GM18868 (cell line): ENCODE measurements at regions not wholly inside any gene's neighbourhood (a gene's known extent, or its start where the extent isn't known, plus 50 kb on each side); places are given as distances from the start of the nearest gene placed in this dataset.
"Not testable (repeated sequence)": the region's sequence is repeated elsewhere in the genome, so short reads cannot be mapped to it uniquely, and the experiment has no call there.

Source experiments
- ATAC-seq: cut with Tn5 transposase; IDR thresholded peaks from one replicate; pipeline ENCODE4 v1.9.1; 2021; ENCODE audit warnings: mild to moderate bottlenecking, moderate library complexity; ENCODE audit not compliant: unreplicated experiment

GRCh38 chr10:28354511-28354910 is 51.6 kb upstream of the MPP7 start:
- no peak for ATAC-seq

DNA sequence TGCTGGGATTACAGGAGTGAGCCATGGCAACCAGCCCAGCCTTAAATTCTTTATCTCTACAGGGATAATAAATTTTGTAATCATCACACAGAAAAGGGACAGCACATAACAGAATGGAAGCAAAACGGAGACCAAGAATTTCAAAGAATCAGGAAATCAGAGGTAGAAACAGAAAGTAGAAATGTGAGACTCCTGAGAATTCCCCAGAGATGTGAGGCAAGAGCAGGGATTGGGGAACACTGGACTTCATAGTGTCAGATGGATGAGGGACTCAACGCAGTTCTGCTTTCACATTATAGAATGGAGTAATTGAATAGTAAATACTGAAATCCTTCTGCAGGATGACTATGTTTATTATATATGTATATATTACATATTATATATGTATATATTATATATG is 52.5 kb upstream of the MPP7 start:
- no peak for ATAC-seq

GRCh38 chr10:28359334-28359733 is 56.5 kb upstream of the MPP7 start:
- no peak for ATAC-seq

DNA sequence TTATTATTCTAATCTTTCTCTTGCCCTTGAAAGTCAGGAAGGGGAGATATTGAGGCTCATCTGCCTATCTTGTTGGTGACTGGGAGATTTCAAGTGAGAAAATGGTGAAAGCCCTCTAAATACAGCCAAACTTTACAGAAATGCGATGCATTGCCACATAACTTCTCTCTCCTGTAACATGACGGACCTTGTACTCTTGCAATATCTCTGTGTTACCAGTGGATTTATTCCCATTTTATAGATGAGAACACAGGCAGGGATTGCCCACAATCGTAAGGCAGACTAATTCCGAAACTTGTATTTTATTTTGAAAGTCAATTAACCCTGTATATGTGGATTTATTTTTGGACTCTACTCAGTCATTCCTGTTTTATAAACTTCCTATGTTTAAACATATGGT is 57.3 kb upstream of the MPP7 start:
- ATAC-seq: no peak

- ATAC-seq: no peak
Observed at GRCh38 chr10:28363376-28363775, 60.5 kb upstream of the MPP7 start.

DNA sequence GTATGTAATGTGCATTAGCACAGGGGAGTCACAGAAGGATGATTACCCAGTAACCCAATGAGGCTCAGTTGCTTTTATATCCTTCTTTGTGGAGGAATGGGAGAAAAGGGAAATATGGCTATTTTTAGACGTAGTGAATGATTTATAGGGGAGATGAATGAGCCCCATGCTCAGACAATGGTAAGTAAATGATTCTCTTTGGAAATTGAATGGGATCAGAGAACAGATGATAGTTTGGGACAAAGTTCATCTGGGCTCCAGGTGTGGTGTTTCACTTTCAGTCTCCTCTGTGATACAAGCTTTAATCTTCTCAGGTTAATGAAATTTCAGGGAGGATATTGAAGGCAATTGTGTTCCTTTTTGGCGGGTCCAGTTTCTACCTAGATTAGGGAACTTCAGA is 63.0 kb upstream of the MPP7 start:
- ATAC-seq: no peak

- no peak for ATAC-seq
Observed at GRCh38 chr10:28366994-28367393, 64.1 kb upstream of the MPP7 start.

- ATAC-seq: no peak
Observed at GRCh38 chr10:28367413-28367812, 64.5 kb upstream of the MPP7 start.

DNA sequence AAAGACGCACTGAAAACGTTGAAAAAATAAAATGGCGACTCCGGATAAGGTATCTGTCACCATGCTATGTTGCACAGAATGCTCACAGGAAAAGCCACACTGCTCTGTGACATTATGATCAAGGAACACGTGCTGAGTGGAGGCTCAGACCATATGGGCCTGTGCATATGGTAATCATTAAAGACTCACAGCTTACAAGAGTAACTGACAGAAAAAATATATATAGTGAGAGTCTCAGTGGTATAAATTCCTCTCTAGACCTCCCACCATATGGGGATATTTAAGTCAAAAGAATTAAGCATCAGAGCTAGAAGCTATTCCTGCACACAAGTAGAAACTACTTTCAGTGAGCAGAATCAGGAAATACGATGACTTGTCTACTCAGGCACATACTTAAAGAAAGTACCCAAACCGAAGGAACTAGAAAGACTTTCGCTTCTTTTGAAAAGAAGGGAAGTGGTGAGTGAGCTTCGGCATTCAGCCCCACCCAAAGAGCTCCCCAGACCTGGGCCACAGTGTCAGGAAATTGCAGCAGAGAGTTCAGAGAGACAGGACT is 65.1 kb upstream of the MPP7 start:
- ATAC-seq: peak; percentile 99

DNA sequence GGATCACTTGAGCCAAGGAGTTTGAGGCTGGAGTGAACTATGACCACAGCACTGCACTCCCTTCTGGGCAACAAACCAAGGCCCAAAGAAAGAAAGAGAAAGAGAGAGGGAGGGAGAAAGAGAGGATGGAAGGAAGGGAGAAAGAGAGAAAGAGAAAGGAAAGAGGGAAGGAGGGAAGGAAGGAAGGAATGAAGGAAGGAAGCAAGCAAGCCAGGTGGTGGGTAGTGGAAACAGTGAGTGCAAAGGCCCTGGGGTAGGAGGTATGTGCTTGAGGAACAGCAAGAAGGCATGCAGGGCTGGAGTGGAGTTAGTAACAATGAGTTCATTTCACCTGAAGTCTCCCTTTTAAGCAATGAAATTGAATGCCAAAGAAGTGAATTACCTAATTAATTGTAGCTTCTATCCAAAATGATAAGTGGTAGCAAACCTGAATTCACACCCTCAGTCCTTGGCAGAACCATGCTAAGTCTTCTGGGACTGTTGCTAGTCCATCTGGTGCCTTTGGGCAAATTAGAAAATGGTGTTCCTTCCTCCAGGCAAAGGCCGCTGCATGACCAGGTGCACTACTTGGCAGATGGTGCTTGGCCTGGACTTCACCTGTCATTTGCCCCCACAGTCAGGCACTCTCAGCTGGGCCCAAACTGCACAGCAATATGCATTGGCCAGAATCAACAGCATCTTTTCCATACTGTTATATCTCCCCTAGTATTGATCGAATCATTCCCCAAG is 67.4 kb upstream of the MPP7 start:
- no peak for ATAC-seq

GRCh38 chr10:28371638-28372037 is 68.8 kb upstream of the MPP7 start:
- not testable (repeated sequence) for ATAC-seq

DNA sequence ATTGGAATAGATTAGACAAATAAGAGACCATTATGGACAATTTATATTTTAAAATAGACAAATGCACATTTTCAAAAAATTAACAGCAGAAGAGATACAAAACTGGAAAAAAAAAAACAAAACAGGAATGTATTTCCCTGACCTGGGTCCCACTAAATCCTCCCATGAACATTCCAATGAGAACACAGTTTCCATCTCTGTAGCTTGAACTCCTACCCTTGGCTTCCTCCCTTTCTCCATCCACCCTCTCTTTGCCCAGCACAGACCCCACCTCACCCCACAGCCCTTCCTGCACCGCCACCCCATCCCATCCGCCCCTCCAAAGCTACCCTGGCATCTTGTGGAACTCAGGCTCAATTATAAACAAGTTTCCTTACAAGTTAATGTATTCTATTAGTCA is 71.2 kb upstream of the MPP7 start:
- no peak for ATAC-seq

GRCh38 chr10:28375399-28376354 is 72.8 kb upstream of the MPP7 start:
- no peak for ATAC-seq

GRCh38 chr10:28378986-28379585 is 76.2 kb upstream of the MPP7 start:
- ATAC-seq: no peak

- no peak for ATAC-seq
Observed at GRCh38 chr10:28381466-28381865, 78.6 kb upstream of the MPP7 start.

DNA sequence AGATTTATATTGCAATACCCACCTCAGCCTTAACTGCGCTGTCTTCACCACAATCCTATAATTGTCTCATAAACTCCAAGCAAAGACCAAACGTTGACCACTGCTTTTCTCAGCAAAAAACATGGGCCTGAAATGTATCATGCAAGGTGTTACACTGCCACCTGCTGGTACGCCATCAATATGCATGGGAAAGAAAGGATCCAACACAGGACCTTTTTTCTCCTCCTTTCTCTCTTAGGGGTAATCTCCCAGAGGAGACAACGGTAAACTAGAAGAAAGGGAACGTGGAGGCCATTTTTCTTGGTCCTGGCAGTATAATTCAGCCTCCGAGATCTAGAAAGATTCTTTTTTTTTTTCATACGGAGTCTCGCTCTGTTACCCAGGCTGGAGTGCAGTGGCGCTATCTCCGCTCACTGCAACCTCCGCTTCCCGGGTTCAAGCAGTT is 79.1 kb upstream of the MPP7 start:
- ATAC-seq: peak; percentile 91

- ATAC-seq: no peak
Observed at GRCh38 chr10:28382525-28383269, 79.8 kb upstream of the MPP7 start.

GRCh38 chr10:28384557-28384956 is 81.7 kb upstream of the MPP7 start:
- ATAC-seq: no peak

DNA sequence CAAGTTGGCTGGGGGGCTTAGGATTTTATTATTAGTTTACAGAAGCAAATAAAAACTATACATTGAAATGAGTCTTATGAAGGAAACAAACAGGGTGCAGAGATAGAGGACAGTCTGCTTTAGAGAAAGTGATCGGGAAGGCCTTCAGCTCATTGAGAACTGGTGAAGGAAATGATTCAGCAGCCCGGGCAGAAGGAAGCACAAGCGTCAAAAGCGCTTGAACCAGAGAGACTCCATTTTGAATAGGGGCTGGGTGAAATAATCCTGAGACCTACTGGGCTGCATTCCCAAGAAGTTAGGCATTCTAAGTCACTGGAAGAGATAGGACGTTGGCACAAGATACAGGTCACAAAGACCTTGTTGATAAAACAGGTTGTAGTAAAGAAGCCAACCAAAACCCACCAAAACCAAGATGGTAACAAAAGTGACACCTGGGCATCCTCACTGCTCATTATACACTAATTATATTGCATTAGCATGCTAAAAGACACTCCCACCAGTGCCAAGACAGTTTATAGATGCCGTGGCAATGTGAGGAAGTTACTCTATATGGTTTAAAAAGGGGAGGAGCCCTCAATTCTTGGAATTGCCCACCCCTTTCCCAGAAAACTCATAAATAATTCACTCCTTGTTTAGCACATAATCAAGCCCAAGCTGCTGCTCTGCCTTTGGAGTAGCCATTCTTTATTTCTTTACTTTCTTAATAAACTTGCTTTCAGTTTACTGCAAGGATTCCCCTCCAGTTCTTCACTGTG is 83.1 kb upstream of the MPP7 start:
- ATAC-seq: no peak

DNA sequence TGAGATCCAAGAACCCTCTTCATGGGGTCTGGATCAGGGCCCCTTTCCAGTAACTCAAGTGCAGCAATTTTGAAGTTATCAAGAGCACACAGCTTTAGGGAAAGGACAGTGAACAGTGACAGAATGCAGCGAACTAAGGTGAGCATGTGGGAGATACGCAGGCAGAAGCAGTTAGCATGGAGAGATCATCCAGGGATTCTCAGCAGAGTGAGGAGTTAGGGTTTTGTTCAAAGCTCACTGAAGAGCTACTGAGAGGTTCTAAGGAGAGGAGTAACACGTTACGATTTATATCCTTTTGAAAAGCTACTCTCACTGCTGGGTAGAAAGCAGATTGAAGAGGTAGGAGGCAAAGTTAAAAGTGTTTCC is 83.6 kb upstream of the MPP7 start:
- ATAC-seq: no peak
